B cell (primary cell): ENCODE measurements at regions not wholly inside any gene's neighbourhood (a gene's known extent, or its start where the extent isn't known, plus 50 kb on each side); places are given as distances from the start of the nearest gene placed in this dataset.

Source experiments
- ATAC-seq: fragments of 200-7000 bp; cut with Tn5 transposase; one replicate; pipeline ENCODE4 v1.10.0; 2021; ENCODE audit warnings: low read depth, mild to moderate bottlenecking, moderate number of reproducible peaks, moderate library complexity
- CTCF ChIA-PET: fragments of 350-600 bp; sonication (Branson Sonifier 250); formaldehyde crosslinking; loops from one replicate; lab custom pipeline; 2021; ENCODE audit warnings: antibody characterized with exemption, inconsistent platforms; lab: Charles Lee
- POLR2A ChIA-PET: fragments of 350-600 bp; sonication (Branson Sonifier 250); formaldehyde crosslinking; loops from one replicate; lab custom pipeline; 2021; ENCODE audit warnings: antibody characterized with exemption; lab: Charles Lee
- DNase-seq: peaks from one replicate; pipeline ENCODE4 v3.0.0; 2013
- H2AFZ ChIP-seq: 2 replicates; pipeline ENCODE4 v1.6.1; 2012; ENCODE audit warnings: mild to moderate bottlenecking, low read depth, low read length; ENCODE audit not compliant: insufficient read depth, poor library complexity, severe bottlenecking
- H3K27ac ChIP-seq, 2 donors: 1 replicate in 1 of 2; 2 replicates in 1 of 2; pipeline ENCODE4 v1.5.1; 2012 to 2013; ENCODE audit warnings: low read length in 2 of 2, mild to moderate bottlenecking in 2 of 2, moderate library complexity in 1 of 2
- H3K27me3 ChIP-seq, 4 experiments: fragments of 200-600 bp in 1 of 4; sonication (generic) in 1 of 4; replicated peaks in 1 of 4; 1 replicate in 2 of 4; 2 replicates in 2 of 4; pipeline versions ENCODE4 v1.6.1 to v1.7.0; 2013 to 2016; ENCODE audit warnings: low read length in 3 of 4, mild to moderate bottlenecking in 2 of 4, mixed read lengths in 1 of 4, moderate library complexity in 1 of 4; ENCODE audit not compliant: insufficient read depth in 4 of 4, control insufficient read depth in 3 of 4; ENCODE audit errors: control extremely low read depth in 1 of 4
- H3K36me3 ChIP-seq, 2 experiments: replicated peaks in 1 of 2; 1 replicate in 1 of 2; 2 replicates in 1 of 2; pipeline versions ENCODE4 v1.6.1 to v1.7.1; 2013; ENCODE audit warnings: low read length in 1 of 2; ENCODE audit not compliant: insufficient read depth in 2 of 2, control insufficient read depth in 1 of 2; ENCODE audit errors: control extremely low read depth in 1 of 2, extremely low read depth in 1 of 2
- H3K4me1 ChIP-seq, 2 donors: fragments of 200-600 bp in 1 of 2; sonication (generic) in 1 of 2; 1 replicate in 1 of 2; 2 replicates in 1 of 2; pipeline versions ENCODE4 v1.5.1 to v1.6.1; 2013 to 2017; ENCODE audit warnings: low read length in 2 of 2; ENCODE audit not compliant: control insufficient read depth in 2 of 2, insufficient read depth in 2 of 2
- H3K4me2 ChIP-seq: replicated peaks from 2 replicates; pipeline ENCODE3; 2012; ENCODE audit warnings: mild to moderate bottlenecking, low read depth, low read length; ENCODE audit not compliant: poor library complexity, severe bottlenecking
- H3K4me3 ChIP-seq, 5 experiments: fragments of 200-600 bp in 1 of 5; sonication (generic) in 1 of 5; 1 replicate in 3 of 5; 2 replicates in 2 of 5; pipeline versions ENCODE4 v1.5.1 to v1.7.0; 2011 to 2016; ENCODE audit warnings: low read length in 4 of 5, mild to moderate bottlenecking in 4 of 5, low read depth in 2 of 5, control low read depth in 1 of 5, moderate library complexity in 1 of 5; ENCODE audit not compliant: insufficient read depth in 1 of 5; ENCODE audit errors: control extremely low read depth in 1 of 5, extremely low read depth in 1 of 5
- H3K79me2 ChIP-seq: fragments of 200-600 bp; sonication (generic); one replicate; pipeline ENCODE4 v1.6.0; 2016; ENCODE audit warnings: low read length; ENCODE audit not compliant: control insufficient read depth, insufficient read depth
- H3K9ac ChIP-seq: fragments of 200-600 bp; sonication (generic); 2 replicates; pipeline ENCODE4 v1.6.1; 2017; ENCODE audit warnings: mild to moderate bottlenecking, low read length, moderate library complexity
- H3K9me3 ChIP-seq, 3 donors: one replicate each; pipeline versions ENCODE4 v1.6.1 to v1.7.1; 2013; ENCODE audit warnings: low read length in 2 of 3; ENCODE audit not compliant: control insufficient read depth in 2 of 3, insufficient read depth in 1 of 3; ENCODE audit errors: control extremely low read depth in 1 of 3
- H4K20me1 ChIP-seq: 2 replicates; pipeline ENCODE4 v1.6.0; 2012; ENCODE audit warnings: mild to moderate bottlenecking, low read length; ENCODE audit not compliant: insufficient read depth, control insufficient read depth, poor library complexity, severe bottlenecking
- H3K27ac Mint-ChIP-seq: one replicate; pipeline ENCODE4 v1.8.0; 2021; ENCODE audit warnings: mixed read lengths
- H3K27me3 Mint-ChIP-seq: one replicate; pipeline ENCODE4 v1.8.0; 2021; ENCODE audit warnings: mixed read lengths
- H3K4me1 Mint-ChIP-seq: one replicate; pipeline ENCODE4 v1.8.0; 2021; ENCODE audit warnings: mixed read lengths
- H3K4me3 Mint-ChIP-seq: one replicate; pipeline ENCODE4 v1.8.0; 2021; ENCODE audit warnings: mixed read lengths
- H3K9me3 Mint-ChIP-seq: one replicate; pipeline ENCODE4 v1.8.0; 2022; ENCODE audit warnings: mixed read lengths; ENCODE audit not compliant: insufficient read depth
- EZH2 ChIP-seq: IDR thresholded peaks from 2 replicates; pipeline ENCODE4 v1.6.1; 2012; ENCODE audit warnings: borderline replicate concordance, low read depth, mild to moderate bottlenecking, moderate library complexity, low read length; ENCODE audit not compliant: insufficient read depth, poor library complexity, severe bottlenecking
- WGBS: methylation state at CpG from one replicate; pipeline ENCODE4 v1.1.5; 2013; ENCODE audit warnings: missing lambda C conversion rate; ENCODE audit not compliant: insufficient coverage; 5-methylcytosine and 5-hydroxymethylcytosine counted together
- intact Hi-C: fragments of 100-400 bp; cut with micrococcal nuclease; formaldehyde crosslinking; loops from one replicate; pipeline ENCODE4 v1.10.0; 2022
- TF ChIP-seq, protein P1 (sequence below): fragments of 200-600 bp; IDR thresholded peaks from one replicate; pipeline ENCODE4 v1.8.0; 2022; ENCODE audit warnings: antibody characterized with exemption, mild to moderate bottlenecking

GRCh38 chr1:217348960-217349664 lies 281.8 kb downstream of the GPATCH2 start:
- TF ChIP-seq, protein P1, sequence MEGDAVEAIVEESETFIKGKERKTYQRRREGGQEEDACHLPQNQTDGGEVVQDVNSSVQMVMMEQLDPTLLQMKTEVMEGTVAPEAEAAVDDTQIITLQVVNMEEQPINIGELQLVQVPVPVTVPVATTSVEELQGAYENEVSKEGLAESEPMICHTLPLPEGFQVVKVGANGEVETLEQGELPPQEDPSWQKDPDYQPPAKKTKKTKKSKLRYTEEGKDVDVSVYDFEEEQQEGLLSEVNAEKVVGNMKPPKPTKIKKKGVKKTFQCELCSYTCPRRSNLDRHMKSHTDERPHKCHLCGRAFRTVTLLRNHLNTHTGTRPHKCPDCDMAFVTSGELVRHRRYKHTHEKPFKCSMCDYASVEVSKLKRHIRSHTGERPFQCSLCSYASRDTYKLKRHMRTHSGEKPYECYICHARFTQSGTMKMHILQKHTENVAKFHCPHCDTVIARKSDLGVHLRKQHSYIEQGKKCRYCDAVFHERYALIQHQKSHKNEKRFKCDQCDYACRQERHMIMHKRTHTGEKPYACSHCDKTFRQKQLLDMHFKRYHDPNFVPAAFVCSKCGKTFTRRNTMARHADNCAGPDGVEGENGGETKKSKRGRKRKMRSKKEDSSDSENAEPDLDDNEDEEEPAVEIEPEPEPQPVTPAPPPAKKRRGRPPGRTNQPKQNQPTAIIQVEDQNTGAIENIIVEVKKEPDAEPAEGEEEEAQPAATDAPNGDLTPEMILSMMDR: no peak
- no peak for TF ChIP-seq EZH2
- Histone ChIP-seq H3K27me3 (no peaks in the 10 kb centered on the region), H3K4me3 (no peak overlapping the region), H3K79me2 (no peaks in the 10 kb centered on the region), H3K4me1 (no peaks in the 10 kb centered on the region), H3K9ac (no peak overlapping the region), H2AFZ (no peak overlapping the region), H3K9me3 (no peaks in the 10 kb centered on the region), H4K20me1 (no peaks in the 10 kb centered on the region), H3K36me3 (no peaks in the 10 kb centered on the region), H3K4me2 (no peak overlapping the region), H3K27ac (no peak overlapping the region)
- H3K4me1 Mint-ChIP-seq: no peaks in the 10 kb centered on the region
- 75% methylated on average over 2 of the region's 7 CpGs for WGBS
- no peak overlapping the region for H3K4me3 Mint-ChIP-seq
- H3K27ac Mint-ChIP-seq: no peak overlapping the region
- intact Hi-C loops: no loop called here
- no peak for ATAC-seq
- no peak for DNase-seq
- CTCF ChIA-PET: no interaction called here
- POLR2A ChIA-PET: no interaction called here
- no peaks in the 10 kb centered on the region for H3K9me3 Mint-ChIP-seq
- H3K27me3 Mint-ChIP-seq: peaks cover 3% of the 10 kb centered on the region

DNA sequence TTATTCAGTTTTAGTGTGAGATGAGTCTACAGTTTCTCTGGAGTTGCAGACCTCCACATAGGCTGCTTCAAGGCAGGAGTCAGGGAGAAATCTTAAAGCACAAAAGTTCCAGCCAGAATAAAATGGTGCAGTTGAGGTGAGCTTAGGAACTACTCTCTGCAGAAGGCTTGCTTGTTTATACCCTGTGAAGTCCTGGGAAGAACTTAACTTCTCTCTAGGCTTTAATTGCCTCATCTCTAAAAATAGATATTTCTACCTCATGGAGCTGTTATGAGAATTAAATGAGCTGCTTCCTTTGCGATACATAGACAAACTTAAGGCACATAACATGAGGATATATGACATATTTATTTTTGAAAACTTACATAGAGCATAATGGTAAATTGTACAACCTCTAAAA lies 286.2 kb downstream of the GPATCH2 start:
- POLR2A ChIA-PET: no interaction called here
- CTCF ChIA-PET: no interaction called here
- Mint-ChIP-seq H3K27ac (no peak overlapping the region), H3K4me3 (no peak overlapping the region), H3K9me3 (no peaks in the 10 kb centered on the region), H3K27me3 (no peaks in the 10 kb centered on the region), H3K4me1 (no peaks in the 10 kb centered on the region)
- no peaks in the 10 kb centered on the region for H3K36me3 ChIP-seq
- no peaks in the 10 kb centered on the region for H3K4me1 ChIP-seq
- no peaks in the 10 kb centered on the region for H3K79me2 ChIP-seq
- no peaks in the 10 kb centered on the region for H3K9me3 ChIP-seq
- WGBS: no CpG with 5 or more reads among the region's 1 CpG
- no peak for TF ChIP-seq EZH2
- TF ChIP-seq, protein P1: no peak
- no peaks in the 10 kb centered on the region for H4K20me1 ChIP-seq
- no peak overlapping the region for H3K4me2 ChIP-seq
- intact Hi-C loops: no loop called here
- no peak for DNase-seq
- no peak overlapping the region for H3K27ac ChIP-seq
- no peak overlapping the region for H3K9ac ChIP-seq
- H2AFZ ChIP-seq: no peak overlapping the region
- ATAC-seq: no peak
- H3K4me3 ChIP-seq: no peak overlapping the region
- no peaks in the 10 kb centered on the region for H3K27me3 ChIP-seq
